GM10248 (cell line): ENCODE measurements at regions not wholly inside any gene's neighbourhood (a gene's known extent, or its start where the extent isn't known, plus 50 kb on each side); places are given as distances from the start of the nearest gene placed in this dataset.

Source experiments
- CTCF ChIA-PET: fragments of 300-600 bp; sonication (Branson Sonifier 250); formaldehyde crosslinking; extraction: SDS; loops from one replicate; lab custom pipeline; 2021; ENCODE audit warnings: antibody characterized with exemption; lab: Yijun Ruan, JAX
- POLR2A ChIA-PET: fragments of 350-650 bp; sonication (Branson Sonifier 250); formaldehyde crosslinking; extraction: SDS; loops from one replicate; lab custom pipeline; 2020; ENCODE audit warnings: antibody characterized with exemption; lab: Yijun Ruan, JAX
- DNase-seq: peaks from one replicate; pipeline ENCODE4 v3.0.0; 2012; ENCODE audit errors: extremely low spot score
- CTCF ChIP-seq: IDR thresholded peaks from 2 replicates; pipeline ENCODE4 v1.5.1; 2012; ENCODE audit warnings: mild to moderate bottlenecking, low read depth; ENCODE audit errors: extremely low read depth, missing control alignments, control extremely low read depth

GRCh38 chr17:69711541-69711940, 297.0 kb downstream of the MAP2K6 start:
- ChIA-PET CTCF (no interaction called here), POLR2A (no interaction called here)
- TF ChIP-seq CTCF: no peak
- no peak for DNase-seq

GRCh38 chr17:69712801-69713311, 298.4 kb downstream of the MAP2K6 start:
- TF ChIP-seq CTCF: no peak
- ChIA-PET POLR2A (no interaction called here), CTCF (interaction anchor here (1.7 kb wide), 1 partner anchor 13 kb away, joined by 6 read pairs; no protein-coding TSS in a partner anchor)
- DNase-seq: no peak

GRCh38 chr17:69713815-69714214, 299.3 kb downstream of the MAP2K6 start:
- TF ChIP-seq CTCF: no peak
- DNase-seq: no peak
- CTCF ChIA-PET: no interaction called here
- POLR2A ChIA-PET: no interaction called here

- POLR2A ChIA-PET: no interaction called here
These were observed 300.2 kb downstream of the MAP2K6 start for GRCh38 chr17:69714669-69715068.

GRCh38 chr17:69715656-69716055, 301.2 kb downstream of the MAP2K6 start:
- ChIA-PET CTCF (no interaction called here), POLR2A (no interaction called here)

More at GRCh38 chr17:69714669-69715068, 300.2 kb downstream of the MAP2K6 start:
- no peak for DNase-seq
- CTCF ChIA-PET: interaction anchor here (0.9 kb wide), 1 partner anchor 9 kb away, joined by 3 read pairs; no protein-coding TSS in a partner anchor
- no peak for TF ChIP-seq CTCF

GRCh38 chr17:69716556-69716955, 302.1 kb downstream of the MAP2K6 start:
- ChIA-PET CTCF (no interaction called here), POLR2A (no interaction called here)
- DNase-seq: no peak
- no peak for TF ChIP-seq CTCF

More at GRCh38 chr17:69715656-69716055, 301.2 kb downstream of the MAP2K6 start:
- TF ChIP-seq CTCF: no peak
- DNase-seq: no peak
